ENCODE measurements at regions not wholly inside any gene's neighbourhood (a gene's known extent, or its start where the extent isn't known, plus 50 kb on each side); places are given as distances from the start of the nearest gene placed in this dataset.

DNA sequence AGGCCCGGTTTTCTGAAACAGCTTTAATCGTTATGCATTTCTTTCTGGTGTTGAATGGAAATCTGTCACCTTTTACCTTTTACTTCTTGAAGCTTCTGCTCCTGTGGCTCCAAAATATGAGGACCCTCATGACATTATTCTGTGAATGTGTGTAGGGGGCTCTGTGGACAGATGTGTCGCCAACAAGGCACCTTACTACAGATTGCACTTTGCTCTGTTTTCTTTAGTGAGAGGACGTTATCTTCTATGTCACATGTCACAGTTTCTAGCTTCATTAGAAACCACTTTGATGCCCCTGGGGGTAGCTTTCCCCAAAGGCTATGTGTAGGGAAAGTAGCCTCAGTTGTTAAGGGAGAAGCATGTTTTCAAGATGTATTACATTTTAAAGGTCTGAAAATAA is 195.6 kb downstream of the ZNF621 start:
- H3K4me3 ChIP-seq, result no peak overlapping the region
- ATAC-seq, result no peak
- DNase-seq, result no peak
- 87 to 93% (median 89%) methylated on average over 4 of the region's 4 CpGs for WGBS, 3 donors
- H3K36me3 ChIP-seq (ENCODE audit: insufficient read depth in 1 of 2, low read depth in 1 of 2), result no peaks in the 10 kb centered on the region
- no peaks in the 10 kb centered on the region for H3K27me3 ChIP-seq (ENCODE audit: insufficient read depth in 3 of 3, low read length in 2 of 3)
- TF ChIP-seq, protein P1, sequence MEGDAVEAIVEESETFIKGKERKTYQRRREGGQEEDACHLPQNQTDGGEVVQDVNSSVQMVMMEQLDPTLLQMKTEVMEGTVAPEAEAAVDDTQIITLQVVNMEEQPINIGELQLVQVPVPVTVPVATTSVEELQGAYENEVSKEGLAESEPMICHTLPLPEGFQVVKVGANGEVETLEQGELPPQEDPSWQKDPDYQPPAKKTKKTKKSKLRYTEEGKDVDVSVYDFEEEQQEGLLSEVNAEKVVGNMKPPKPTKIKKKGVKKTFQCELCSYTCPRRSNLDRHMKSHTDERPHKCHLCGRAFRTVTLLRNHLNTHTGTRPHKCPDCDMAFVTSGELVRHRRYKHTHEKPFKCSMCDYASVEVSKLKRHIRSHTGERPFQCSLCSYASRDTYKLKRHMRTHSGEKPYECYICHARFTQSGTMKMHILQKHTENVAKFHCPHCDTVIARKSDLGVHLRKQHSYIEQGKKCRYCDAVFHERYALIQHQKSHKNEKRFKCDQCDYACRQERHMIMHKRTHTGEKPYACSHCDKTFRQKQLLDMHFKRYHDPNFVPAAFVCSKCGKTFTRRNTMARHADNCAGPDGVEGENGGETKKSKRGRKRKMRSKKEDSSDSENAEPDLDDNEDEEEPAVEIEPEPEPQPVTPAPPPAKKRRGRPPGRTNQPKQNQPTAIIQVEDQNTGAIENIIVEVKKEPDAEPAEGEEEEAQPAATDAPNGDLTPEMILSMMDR (IDR thresholded peaks at IDR 0.05), result no peak
- no peaks in the 10 kb centered on the region for H3K9me3 ChIP-seq
- H3K27ac ChIP-seq, result no peak overlapping the region
- H3K4me1 ChIP-seq, result no peaks in the 10 kb centered on the region
- intact Hi-C loops (cut with DNase I), result no loop called here

DNA sequence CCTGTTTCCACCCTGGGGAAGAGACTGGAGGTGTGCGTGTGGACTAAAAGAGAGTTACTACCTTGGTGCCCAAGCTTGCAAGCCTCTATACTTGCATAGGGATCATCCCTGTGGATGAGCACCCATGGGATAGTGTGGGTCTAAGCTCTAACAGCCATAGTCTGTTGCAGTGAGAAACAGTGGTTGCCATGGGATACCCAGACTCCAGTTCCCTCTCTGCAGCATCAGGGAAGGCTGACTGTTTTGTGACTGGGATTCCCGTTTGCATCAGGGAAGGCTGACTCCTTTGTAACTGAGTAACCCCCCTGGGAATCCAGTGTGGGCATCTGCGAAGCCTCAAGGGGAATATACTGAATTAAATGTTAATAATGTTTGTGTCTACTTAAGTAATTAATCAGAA is 196.1 kb downstream of the ZNF621 start:
- no peak overlapping the region for H3K27ac ChIP-seq
- no peak for ATAC-seq

DNA sequence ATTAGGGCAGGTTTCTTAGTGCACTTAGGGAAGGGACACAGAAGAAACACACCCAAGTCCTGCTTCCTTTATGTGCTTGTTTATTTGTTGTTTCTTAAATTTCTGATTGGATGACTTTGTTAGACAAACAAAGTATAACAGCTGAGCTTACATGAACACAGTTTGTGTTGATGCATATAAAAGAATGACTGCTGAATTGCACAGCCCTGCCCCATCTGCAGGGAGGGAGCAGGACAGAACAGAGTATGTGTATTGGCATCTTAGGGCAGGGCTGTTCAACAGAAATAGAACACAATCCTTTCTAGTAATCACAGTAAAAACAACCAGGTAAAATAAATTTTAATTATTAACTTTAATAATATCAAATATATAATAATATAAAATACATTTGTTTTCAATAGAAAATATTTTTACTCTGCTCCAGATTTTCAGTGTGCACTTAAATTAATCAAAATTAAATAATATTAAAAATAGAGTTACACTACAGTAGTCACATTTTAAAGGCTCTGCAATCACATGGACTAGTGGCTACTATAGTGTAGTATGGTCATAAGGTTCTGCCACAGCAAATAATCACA is 198.4 kb downstream of the ZNF621 start:
- Histone ChIP-seq H3K36me3 (ENCODE audit: insufficient read depth in 1 of 2, low read depth in 1 of 2) (no peaks in the 10 kb centered on the region), H3K4me1 (no peaks in the 10 kb centered on the region), H3K27ac (no peak overlapping the region), H3K27me3 (ENCODE audit: insufficient read depth in 3 of 3, low read length in 2 of 3) (no peaks in the 10 kb centered on the region), H3K9me3 (no peaks in the 10 kb centered on the region), H3K4me3 (no peak overlapping the region)
- intact Hi-C loops (cut with DNase I), result no loop called here
- DNase-seq, result no peak
- no peak for ATAC-seq
- TF ChIP-seq, protein P1 (IDR thresholded peaks at IDR 0.05), result no peak

More for the DNA sequence above, 196.1 kb downstream of the ZNF621 start:
- H3K27me3 ChIP-seq (ENCODE audit: insufficient read depth in 3 of 3, low read length in 2 of 3), result no peaks in the 10 kb centered on the region
- no peak overlapping the region for H3K4me3 ChIP-seq
- H3K9me3 ChIP-seq, result no peaks in the 10 kb centered on the region
- no peak for DNase-seq
- TF ChIP-seq, protein P1 (IDR thresholded peaks at IDR 0.05), result no peak
- intact Hi-C loops (cut with DNase I), result no loop called here
- H3K4me1 ChIP-seq, result no peaks in the 10 kb centered on the region
- H3K36me3 ChIP-seq (ENCODE audit: insufficient read depth in 1 of 2, low read depth in 1 of 2), result no peaks in the 10 kb centered on the region
- WGBS, 3 donors, result 87 to 92% (median 88%) methylated on average over 3 of the region's 3 CpGs

DNA sequence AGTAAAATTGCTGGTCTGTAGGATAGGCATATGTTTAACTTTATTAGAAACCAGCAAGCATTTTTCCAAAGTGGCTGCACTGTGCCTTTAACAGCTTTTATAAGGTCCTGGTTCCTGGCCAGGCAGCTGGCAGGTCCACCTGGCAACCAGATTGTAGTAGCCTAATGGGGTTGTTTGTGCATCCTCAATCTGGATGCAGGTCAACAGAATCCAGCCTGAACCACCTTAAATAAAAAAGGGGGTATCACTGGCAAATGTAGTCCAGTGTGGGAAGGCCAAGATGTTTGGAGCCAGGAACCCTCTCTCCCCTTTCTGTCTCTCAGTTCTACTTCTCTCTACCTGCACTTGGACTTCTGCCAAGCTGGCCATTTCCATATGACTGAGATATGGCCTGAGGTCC is 200.3 kb downstream of the ZNF621 start:
- TF ChIP-seq, protein P1 (IDR thresholded peaks at IDR 0.05), result no peak
- Histone ChIP-seq H3K4me1 (no peaks in the 10 kb centered on the region), H3K36me3 (ENCODE audit: insufficient read depth in 1 of 2, low read depth in 1 of 2) (no peaks in the 10 kb centered on the region), H3K9me3 (peaks cover 5% of the 10 kb centered on the region), H3K27me3 (ENCODE audit: insufficient read depth in 3 of 3, low read length in 2 of 3) (no peaks in the 10 kb centered on the region), H3K27ac (no peak overlapping the region), H3K4me3 (no peak overlapping the region)
- no peak for DNase-seq
- ATAC-seq, result no peak
- intact Hi-C loops (cut with DNase I), result no loop called here

DNA sequence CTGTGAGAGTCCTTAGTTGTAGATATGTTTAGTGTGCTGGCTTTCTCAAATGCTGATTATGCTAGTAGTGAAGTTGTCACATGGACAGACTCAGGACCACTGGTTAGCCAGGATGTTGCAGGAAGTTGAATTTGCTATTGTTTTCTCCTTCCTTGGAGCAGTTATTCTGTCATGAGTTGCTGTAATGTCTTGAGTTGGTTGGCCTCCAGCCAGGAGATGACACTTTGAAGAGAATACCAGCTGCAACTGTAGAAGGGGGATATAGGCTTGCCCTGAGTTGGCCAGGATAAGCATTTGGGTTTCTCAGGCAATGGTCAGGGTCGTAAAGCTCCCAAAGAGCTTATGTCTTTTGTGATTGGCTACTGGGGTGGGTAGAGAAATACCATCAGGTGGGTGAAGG is 206.7 kb downstream of the ZNF621 start:
- H3K27ac ChIP-seq, result no peak overlapping the region
- no peaks in the 10 kb centered on the region for H3K27me3 ChIP-seq (ENCODE audit: insufficient read depth in 3 of 3, low read length in 2 of 3)
- peaks cover 5% of the 10 kb centered on the region for H3K9me3 ChIP-seq
- no peak overlapping the region for H3K4me3 ChIP-seq
- H3K4me1 ChIP-seq, result no peaks in the 10 kb centered on the region
- TF ChIP-seq, protein P1 (IDR thresholded peaks at IDR 0.05), result no peak
- WGBS, 3 donors, result 52 to 75% (median 58%) methylated on average over 1 of the region's 1 CpG
- ATAC-seq (no peak), DNase-seq (no peak)
- H3K36me3 ChIP-seq (ENCODE audit: insufficient read depth in 1 of 2, low read depth in 1 of 2), result no peaks in the 10 kb centered on the region
- intact Hi-C loops (cut with DNase I), result no loop called here
